ENCODE measurements at regions not wholly inside any gene's neighbourhood (a gene's known extent, or its start where the extent isn't known, plus 50 kb on each side); places are given as distances from the start of the nearest gene placed in this dataset.

- H3K4me1 ChIP-seq: no peaks in the 10 kb centered on the region
- no peaks in the 10 kb centered on the region for H3K36me3 ChIP-seq
- TF ChIP-seq CTCF (IDR thresholded peaks at IDR 0.05): no peak
- no peak for TF ChIP-seq POLR2A (IDR thresholded peaks at IDR 0.05)
- no peak for DNase-seq
- no peaks in the 10 kb centered on the region for H3K27me3 ChIP-seq
- H3K4me3 ChIP-seq: no peak overlapping the region
- H3K27ac ChIP-seq: no peak overlapping the region
- H3K9me3 ChIP-seq: no peaks in the 10 kb centered on the region
- intact Hi-C loops (cut with DNase I): no loop called here
Observed at GRCh38 chr4:10808591-10808990, 124.0 kb upstream of the CLNK start.

- Histone ChIP-seq H3K36me3 (no peaks in the 10 kb centered on the region), H3K4me3 (no peak overlapping the region), H3K4me1 (no peaks in the 10 kb centered on the region), H3K9me3 (no peaks in the 10 kb centered on the region), H3K27me3 (no peaks in the 10 kb centered on the region), H3K27ac (no peak overlapping the region)
- intact Hi-C loops (cut with DNase I): no loop called here
- WGBS, 2 donors: 65 to 84% methylated on average over 4 of the region's 4 CpGs
- no peak for DNase-seq
- no peak for TF ChIP-seq POLR2A (IDR thresholded peaks at IDR 0.05)
- no peak for TF ChIP-seq CTCF (IDR thresholded peaks at IDR 0.05)
Observed at GRCh38 chr4:10806953-10807645, 122.5 kb upstream of the CLNK start.

- Histone ChIP-seq H3K36me3 (no peaks in the 10 kb centered on the region), H3K27me3 (no peaks in the 10 kb centered on the region), H3K9me3 (no peaks in the 10 kb centered on the region), H3K4me1 (no peaks in the 10 kb centered on the region), H3K4me3 (no peak overlapping the region), H3K27ac (no peak overlapping the region)
- WGBS, 2 donors: 59 to 68% methylated on average over 4 of the region's 4 CpGs
- TF ChIP-seq POLR2A (IDR thresholded peaks at IDR 0.05) (no peak), CTCF (IDR thresholded peaks at IDR 0.05) (no peak)
- intact Hi-C loops (cut with DNase I): no loop called here
- DNase-seq: no peak
Observed at GRCh38 chr4:10803713-10804343, 119.3 kb upstream of the CLNK start.

- H3K27me3 ChIP-seq: no peaks in the 10 kb centered on the region
- TF ChIP-seq POLR2A (IDR thresholded peaks at IDR 0.05) (no peak), CTCF (IDR thresholded peaks at IDR 0.05) (no peak)
- no peaks in the 10 kb centered on the region for H3K4me1 ChIP-seq
- H3K4me3 ChIP-seq: no peak overlapping the region
- no peak for DNase-seq
- H3K36me3 ChIP-seq: no peaks in the 10 kb centered on the region
- no peak overlapping the region for H3K27ac ChIP-seq
- H3K9me3 ChIP-seq: no peaks in the 10 kb centered on the region
- intact Hi-C loops (cut with DNase I): no loop called here
Observed at GRCh38 chr4:10787365-10787764, 102.8 kb upstream of the CLNK start.

- H3K27me3 ChIP-seq: no peaks in the 10 kb centered on the region
- no peak overlapping the region for H3K4me3 ChIP-seq
- no peaks in the 10 kb centered on the region for H3K9me3 ChIP-seq
- intact Hi-C loops (cut with DNase I): no loop called here
- no peaks in the 10 kb centered on the region for H3K4me1 ChIP-seq
- DNase-seq: no peak
- H3K27ac ChIP-seq: no peak overlapping the region
- WGBS, 2 donors: 91 to 96% methylated on average over 2 of the region's 2 CpGs
- H3K36me3 ChIP-seq: no peaks in the 10 kb centered on the region
- TF ChIP-seq CTCF (IDR thresholded peaks at IDR 0.05) (no peak), POLR2A (IDR thresholded peaks at IDR 0.05) (no peak)
Observed at GRCh38 chr4:10784621-10785020, 100.1 kb upstream of the CLNK start.
